Ishikawa (cell line): ENCODE measurements at regions not wholly inside any gene's neighbourhood (a gene's known extent, or its start where the extent isn't known, plus 50 kb on each side); places are given as distances from the start of the nearest gene placed in this dataset.

ENCODE experiments used
- CEBPB ChIP-seq: IDR thresholded peaks from 2 replicates; pipeline ENCODE4 v1.6.1; 2012
- EGR1 ChIP-seq: IDR thresholded peaks from 2 replicates; pipeline ENCODE4 v1.6.1; 2012
- EP300 ChIP-seq: IDR thresholded peaks from 2 replicates; pipeline ENCODE4 v1.6.1; 2012; ENCODE audit warnings: borderline replicate concordance
- TF ChIP-seq, protein P1 (sequence below): IDR thresholded peaks from 2 replicates; pipeline ENCODE4 v1.6.1; 2012; ENCODE audit warnings: low read depth, mild to moderate bottlenecking

DNA sequence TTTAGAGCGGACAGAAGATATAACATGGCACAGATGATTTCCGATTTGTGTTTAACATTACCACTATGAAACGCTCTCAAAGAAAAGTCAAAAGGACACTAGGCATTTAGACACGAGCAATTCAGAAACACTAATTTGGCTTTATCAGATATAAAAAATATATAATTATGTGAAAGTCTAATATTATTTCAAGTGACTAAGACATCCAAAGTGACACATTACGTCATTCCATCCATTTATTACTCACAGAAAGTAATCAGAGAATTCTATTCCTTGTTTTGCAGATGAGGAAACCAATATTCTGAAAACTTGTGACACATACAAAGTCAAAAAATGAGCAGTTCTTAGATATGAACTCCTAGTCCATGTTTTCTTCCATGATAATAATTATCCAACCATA lies 250.8 kb upstream of the USP15 start:
- TF ChIP-seq CEBPB = no peak
- TF ChIP-seq, protein P1, sequence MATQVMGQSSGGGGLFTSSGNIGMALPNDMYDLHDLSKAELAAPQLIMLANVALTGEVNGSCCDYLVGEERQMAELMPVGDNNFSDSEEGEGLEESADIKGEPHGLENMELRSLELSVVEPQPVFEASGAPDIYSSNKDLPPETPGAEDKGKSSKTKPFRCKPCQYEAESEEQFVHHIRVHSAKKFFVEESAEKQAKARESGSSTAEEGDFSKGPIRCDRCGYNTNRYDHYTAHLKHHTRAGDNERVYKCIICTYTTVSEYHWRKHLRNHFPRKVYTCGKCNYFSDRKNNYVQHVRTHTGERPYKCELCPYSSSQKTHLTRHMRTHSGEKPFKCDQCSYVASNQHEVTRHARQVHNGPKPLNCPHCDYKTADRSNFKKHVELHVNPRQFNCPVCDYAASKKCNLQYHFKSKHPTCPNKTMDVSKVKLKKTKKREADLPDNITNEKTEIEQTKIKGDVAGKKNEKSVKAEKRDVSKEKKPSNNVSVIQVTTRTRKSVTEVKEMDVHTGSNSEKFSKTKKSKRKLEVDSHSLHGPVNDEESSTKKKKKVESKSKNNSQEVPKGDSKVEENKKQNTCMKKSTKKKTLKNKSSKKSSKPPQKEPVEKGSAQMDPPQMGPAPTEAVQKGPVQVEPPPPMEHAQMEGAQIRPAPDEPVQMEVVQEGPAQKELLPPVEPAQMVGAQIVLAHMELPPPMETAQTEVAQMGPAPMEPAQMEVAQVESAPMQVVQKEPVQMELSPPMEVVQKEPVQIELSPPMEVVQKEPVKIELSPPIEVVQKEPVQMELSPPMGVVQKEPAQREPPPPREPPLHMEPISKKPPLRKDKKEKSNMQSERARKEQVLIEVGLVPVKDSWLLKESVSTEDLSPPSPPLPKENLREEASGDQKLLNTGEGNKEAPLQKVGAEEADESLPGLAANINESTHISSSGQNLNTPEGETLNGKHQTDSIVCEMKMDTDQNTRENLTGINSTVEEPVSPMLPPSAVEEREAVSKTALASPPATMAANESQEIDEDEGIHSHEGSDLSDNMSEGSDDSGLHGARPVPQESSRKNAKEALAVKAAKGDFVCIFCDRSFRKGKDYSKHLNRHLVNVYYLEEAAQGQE = no peak
- TF ChIP-seq EP300 = no peak
- TF ChIP-seq EGR1 = no peak
